Stomach (tissue), 4 donors: ENCODE measurements at regions not wholly inside any gene's neighbourhood (a gene's known extent, or its start where the extent isn't known, plus 50 kb on each side); places are given as distances from the start of the nearest gene placed in this dataset.

Experiments used
- small RNA-seq, 4 donors: library from RNA; depleted of rRNA; stranded (forward); fragments of <200 nt; gene quantifications; one replicate each; pipeline ENCODE3, GENCODE V24; 2016

Small RNA genes in the stretch of these regions (small RNA-seq; reads per million reads assigned to genes)
- gene RF00019: 0 reads per million in 4 donors
- gene RNU1-119P: 0 reads per million in 4 donors
